ENCODE measurements at regions not wholly inside any gene's neighbourhood (a gene's known extent, or its start where the extent isn't known, plus 50 kb on each side); places are given as distances from the start of the nearest gene placed in this dataset.
A peak's percentile ranks its signal among the peaks of the same experiment; 100 is the strongest.

- DNase-seq (ENCODE audit: low read depth in 1 of 2, low spot score in 1 of 2) (no peak), ATAC-seq (no peak), FAIRE-seq (no peak)
- TF ChIP-seq ZSCAN20 (CRISPR knock-in tag; IDR thresholded peaks at IDR 0.05) = no peak
- TF ChIP-seq MAZ (IDR thresholded peaks at IDR 0.05; ENCODE audit: borderline replicate concordance, low read depth, low read length) = no peak
- TF ChIP-seq ESRRA (IDR thresholded peaks at IDR 0.05; ENCODE audit: borderline replicate concordance, low read length) = no peak
- no peak for TF ChIP-seq JUNB (IDR thresholded peaks at IDR 0.05)
- TF ChIP-seq ZFP36 (IDR thresholded peaks at IDR 0.05; ENCODE audit: borderline replicate concordance, partially characterized antibody) = no peak
- TF ChIP-seq FOXS1 (CRISPR knock-in tag; IDR thresholded peaks at IDR 0.05) = no peak
- CTCF ChIA-PET = no interaction called here
- Histone ChIP-seq H3K9me3 (0 out of 3 replicates have a peak, but pooled peaks cover 4% of the 10 kb centered on the region), H3K4me3 (no peak overlapping the region), H3K4me1 (0 out of 3 replicates have a peak, but pooled peaks cover 3% of the 10 kb centered on the region), H3K4me2 (no peak overlapping the region), H3K27ac (no peak overlapping the region)
- 87% methylated on average over 3 of the region's 3 CpGs for WGBS (ENCODE audit: missing lambda C conversion rate)
- POLR2A ChIA-PET = no interaction called here
Observed at GRCh38 chr2:225113371-225114015, 71.2 kb upstream of the DOCK10 start.

GRCh38 chr2:225112362-225113126 is 70.3 kb upstream of the DOCK10 start:
- WGBS (ENCODE audit: missing lambda C conversion rate) = 91% methylated on average over 10 of the region's 10 CpGs
- 0 out of 3 replicates have a peak, but pooled peaks cover 4% of the 10 kb centered on the region for H3K9me3 ChIP-seq
- ATAC-seq = no peak
- 0 out of 3 replicates have a peak, but pooled peaks cover 3% of the 10 kb centered on the region for H3K4me1 ChIP-seq
- ChIA-PET CTCF (no interaction called here), POLR2A (no interaction called here)
- no peak overlapping the region for H3K4me3 ChIP-seq
- no peak for FAIRE-seq
- no peak for DNase-seq (ENCODE audit: low read depth in 1 of 2, low spot score in 1 of 2)
- TF ChIP-seq CBX2 (IDR thresholded peaks at IDR 0.05; ENCODE audit: borderline replicate concordance, low read depth) (no peak), MAX (IDR thresholded peaks at IDR 0.05) (no peak), ZFP36 (IDR thresholded peaks at IDR 0.05; ENCODE audit: borderline replicate concordance, partially characterized antibody) (no peak), POLR2AphosphoS2 (conservative IDR thresholded peaks at IDR 0.05; ENCODE audit: low read length) (no peak), FOXS1 (CRISPR knock-in tag; IDR thresholded peaks at IDR 0.05) (no peak), BCL3 (IDR thresholded peaks at IDR 0.05) (no peak), EHF (CRISPR knock-in tag; IDR thresholded peaks at IDR 0.05) (no peak), RARB (CRISPR knock-in tag; IDR thresholded peaks at IDR 0.05) (no peak), NFE2L2 (conservative IDR thresholded peaks at IDR 0.05; ENCODE audit: low read length) (no peak), JUNB (IDR thresholded peaks at IDR 0.05) (no peak), ATOH8 (CRISPR knock-in tag; IDR thresholded peaks at IDR 0.05; ENCODE audit: low read depth) (no peak), SREBF2 (IDR thresholded peaks at IDR 0.05) (no peak), ZSCAN20 (CRISPR knock-in tag; IDR thresholded peaks at IDR 0.05) (no peak), CHD4 (IDR thresholded peaks at IDR 0.05; ENCODE audit: borderline replicate concordance) (no peak), MAFK (IDR thresholded peaks at IDR 0.05; ENCODE audit: partially characterized antibody) (no peak), NPAS2 (CRISPR knock-in tag; IDR thresholded peaks at IDR 0.05; ENCODE audit: borderline replicate concordance) (no peak), ESRRA (IDR thresholded peaks at IDR 0.05; ENCODE audit: borderline replicate concordance, low read length) (no peak), REST (IDR thresholded peaks at IDR 0.05) (no peak)
- no peak overlapping the region for H3K4me2 ChIP-seq
- peak overlapping the region in 1 of 2 experiments; percentile 43; a peak in 1 of 6 replicates for H3K27ac ChIP-seq
